Smooth muscle cell (in vitro differentiated cells): ENCODE measurements at regions not wholly inside any gene's neighbourhood (a gene's known extent, or its start where the extent isn't known, plus 50 kb on each side); places are given as distances from the start of the nearest gene placed in this dataset.

Source experiments
- DNase-seq: peaks from one replicate; lab custom pipeline; 2025; ENCODE audit not compliant: unreplicated experiment; lab: John Stamatoyannopoulos, UW
- H2AFZ ChIP-seq: fragments of 200-600 bp; sonication (generic); 2 replicates; pipeline ENCODE4 v1.6.0; 2016; ENCODE audit warnings: antibody characterized with exemption, low read depth, mild to moderate bottlenecking
- H3F3A ChIP-seq: fragments of 200-600 bp; sonication (generic); 2 replicates; pipeline ENCODE4 v1.6.0; 2017; ENCODE audit warnings: antibody characterized with exemption, low read depth
- H3K27ac ChIP-seq: fragments of 200-600 bp; sonication (generic); 2 replicates; pipeline ENCODE4 v1.5.1; 2016; ENCODE audit warnings: low read depth, mild to moderate bottlenecking
- H3K27me3 ChIP-seq: fragments of 200-600 bp; sonication (generic); 2 replicates; pipeline ENCODE4 v1.6.1; 2016; ENCODE audit warnings: low read depth, mild to moderate bottlenecking
- H3K36me3 ChIP-seq: fragments of 200-600 bp; sonication (generic); 2 replicates; pipeline ENCODE4 v1.5.1; 2016; ENCODE audit warnings: low read depth
- H3K4me1 ChIP-seq: fragments of 200-600 bp; sonication (generic); 2 replicates; pipeline ENCODE4 v1.5.1; 2016; ENCODE audit warnings: low read depth
- H3K4me2 ChIP-seq: fragments of 200-600 bp; sonication (generic); 2 replicates; pipeline ENCODE4 v1.6.0; 2016; ENCODE audit warnings: mild to moderate bottlenecking
- H3K4me3 ChIP-seq: fragments of 200-600 bp; sonication (generic); 2 replicates; pipeline ENCODE4 v1.5.1; 2016; ENCODE audit warnings: mild to moderate bottlenecking
- H3K79me2 ChIP-seq: fragments of 200-600 bp; sonication (generic); 2 replicates; pipeline ENCODE4 v1.6.0; 2016; ENCODE audit warnings: low read depth, mild to moderate bottlenecking
- H3K9ac ChIP-seq: fragments of 200-600 bp; sonication (generic); 2 replicates; pipeline ENCODE4 v1.6.0; 2016; ENCODE audit warnings: low read depth
- H3K9me3 ChIP-seq: fragments of 200-600 bp; sonication (generic); replicated peaks from 2 replicates; pipeline ENCODE4 v1.5.1; 2016; ENCODE audit warnings: low read depth
- H4K20me1 ChIP-seq: fragments of 200-600 bp; sonication (generic); 2 replicates; pipeline ENCODE4 v1.6.0; 2016; ENCODE audit warnings: low read depth
- CTCF ChIP-seq: fragments of 200-600 bp; sonication (generic); IDR thresholded peaks from 2 replicates; pipeline ENCODE4 v1.5.1; 2017; ENCODE audit warnings: borderline replicate concordance, mild to moderate bottlenecking, antibody characterized with exemption; ENCODE audit not compliant: insufficient read depth, poor library complexity, severe bottlenecking
- WGBS: methylation state at CpG from one replicate; pipeline ENCODE4 v1.1.7; 2016; ENCODE audit warnings: low lambda C conversion rate; 5-methylcytosine and 5-hydroxymethylcytosine counted together

- WGBS, result 66% methylated on average over 3 of the region's 3 CpGs
These were observed 498.6 kb upstream of the SLITRK1 start for GRCh38 chr13:84380866-84381265.

GRCh38 chr13:84377106-84377505 is 494.8 kb upstream of the SLITRK1 start:
- Histone ChIP-seq H3K4me2 (no peak overlapping the region), H3K27ac (no peak overlapping the region), H2AFZ (no peak overlapping the region), H3K36me3 (no peaks in the 10 kb centered on the region), H3K79me2 (no peaks in the 10 kb centered on the region), H3K27me3 (no peaks in the 10 kb centered on the region), H3K4me3 (no peak overlapping the region), H3K9me3 (no peaks in the 10 kb centered on the region), H3K9ac (no peak overlapping the region), H3K4me1 (no peaks in the 10 kb centered on the region), H4K20me1 (no peaks in the 10 kb centered on the region), H3F3A (no peaks in the 10 kb centered on the region)
- TF ChIP-seq CTCF, result no peak
- no peak for DNase-seq

More at GRCh38 chr13:84380866-84381265, 498.6 kb upstream of the SLITRK1 start:
- H3K4me2 ChIP-seq, result no peak overlapping the region
- no peaks in the 10 kb centered on the region for H3K36me3 ChIP-seq
- no peaks in the 10 kb centered on the region for H3K27me3 ChIP-seq
- no peak overlapping the region for H2AFZ ChIP-seq
- no peak overlapping the region for H3K9ac ChIP-seq
- no peaks in the 10 kb centered on the region for H3K79me2 ChIP-seq
- H3K9me3 ChIP-seq, result no peaks in the 10 kb centered on the region
- no peaks in the 10 kb centered on the region for H3K4me1 ChIP-seq
- H4K20me1 ChIP-seq, result no peaks in the 10 kb centered on the region
- DNase-seq, result no peak
- H3F3A ChIP-seq, result no peaks in the 10 kb centered on the region
- H3K27ac ChIP-seq, result no peak overlapping the region
- no peak for TF ChIP-seq CTCF
- no peak overlapping the region for H3K4me3 ChIP-seq

- Histone ChIP-seq H2AFZ (no peak overlapping the region), H3K36me3 (no peaks in the 10 kb centered on the region), H3K27ac (no peak overlapping the region), H3F3A (no peaks in the 10 kb centered on the region), H3K9ac (no peak overlapping the region), H3K4me2 (no peak overlapping the region), H3K79me2 (no peaks in the 10 kb centered on the region), H3K4me1 (no peaks in the 10 kb centered on the region), H3K27me3 (no peaks in the 10 kb centered on the region), H3K9me3 (no peaks in the 10 kb centered on the region), H3K4me3 (no peak overlapping the region), H4K20me1 (no peaks in the 10 kb centered on the region)
- 87% methylated on average over 2 of the region's 2 CpGs for WGBS
- no peak for DNase-seq
- no peak for TF ChIP-seq CTCF
These were observed 484.2 kb upstream of the SLITRK1 start for GRCh38 chr13:84366506-84366905.

- Histone ChIP-seq H2AFZ (no peak overlapping the region), H3K4me1 (no peaks in the 10 kb centered on the region), H3K36me3 (no peaks in the 10 kb centered on the region), H3F3A (no peaks in the 10 kb centered on the region), H3K27me3 (no peaks in the 10 kb centered on the region), H3K4me3 (no peak overlapping the region), H3K9ac (no peak overlapping the region), H3K27ac (no peak overlapping the region), H3K79me2 (no peaks in the 10 kb centered on the region), H4K20me1 (no peaks in the 10 kb centered on the region), H3K4me2 (no peak overlapping the region), H3K9me3 (no peaks in the 10 kb centered on the region)
- DNase-seq, result no peak
- 65% methylated on average over 3 of the region's 3 CpGs for WGBS
- TF ChIP-seq CTCF, result no peak
These were observed 480.5 kb upstream of the SLITRK1 start for GRCh38 chr13:84362777-84363176.
